ENCODE measurements at regions not wholly inside any gene's neighbourhood (a gene's known extent, or its start where the extent isn't known, plus 50 kb on each side); places are given as distances from the start of the nearest gene placed in this dataset.
A peak's percentile ranks its signal among the peaks of the same experiment; 100 is the strongest.

DNA sequence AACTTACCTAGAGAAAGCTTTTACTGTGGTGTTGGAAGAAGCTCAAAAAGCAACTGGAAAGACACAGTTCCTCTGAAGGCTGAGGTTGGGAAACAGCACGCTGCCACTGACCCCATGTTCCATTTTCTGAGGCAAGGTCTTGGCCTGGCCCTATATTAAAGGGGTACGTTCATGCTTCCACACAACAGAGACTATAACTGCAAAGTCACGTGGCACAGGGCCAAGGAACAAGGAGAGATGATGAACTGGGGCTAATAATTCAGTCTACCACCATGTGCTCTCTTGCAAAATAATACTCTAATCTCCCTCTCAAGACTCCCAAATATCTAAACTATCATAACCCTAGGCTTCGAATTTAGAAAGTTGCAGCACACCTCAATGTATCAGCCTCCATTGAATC lies 381.6 kb downstream of the DSEL start:
- H4K8ac ChIP-seq (ENCODE audit: extremely low read depth, insufficient read depth, low read length), result no peak overlapping the region; the same call in 1 of the 2 replicates
- FAIRE-seq (no peak), DNase-seq (ENCODE audit: low read depth in 1 of 2, low spot score in 2 of 2) (no peak)
- H2AK5ac ChIP-seq (ENCODE audit: low read depth, low read length), result no peak overlapping the region
- H3K27ac ChIP-seq (ENCODE audit: low read depth, low read length), result no peak overlapping the region
- no peak overlapping the region for H2BK20ac ChIP-seq (ENCODE audit: low read length)
- 0 out of 2 replicates have a peak overlapping the region, but pooled peaks have one; percentile 0 for H2BK5ac ChIP-seq (ENCODE audit: low read depth, low read length)
- H4K91ac ChIP-seq (replicated peaks; ENCODE audit: insufficient read length, low read length), result no peak overlapping the region
- no peak overlapping the region for H2BK120ac ChIP-seq (replicated peaks; ENCODE audit: low read depth, low read length)
- no peak overlapping the region for H3K56ac ChIP-seq (replicated peaks; ENCODE audit: insufficient read length, low read depth, low read length)
- H3K79me2 ChIP-seq (ENCODE audit: control insufficient read depth in 1 of 2, insufficient read depth in 2 of 2, low read length in 2 of 2), result no peaks in the 10 kb centered on the region
- no peak overlapping the region for H3K14ac ChIP-seq (ENCODE audit: insufficient read length)
- H3K4me2 ChIP-seq (ENCODE audit: insufficient read depth in 1 of 2, low read depth in 2 of 2, low read length in 2 of 2), result no peak overlapping the region
- no peak overlapping the region for H2AFZ ChIP-seq (ENCODE audit: low read length)
- H3K4me1 ChIP-seq (replicated peaks in 1 of 4; ENCODE audit: control insufficient read depth in 3 of 4, insufficient read depth in 4 of 4, low read length in 3 of 4), result no peaks in the 10 kb centered on the region
- H2BK15ac ChIP-seq (ENCODE audit: low read length), result no peak overlapping the region
- no peak overlapping the region for H3K4me3 ChIP-seq (ENCODE audit: extremely low read depth in 1 of 4, insufficient read depth in 2 of 4, low read depth in 3 of 4, low read length in 4 of 4)
- 93% methylated on average over 4 of the region's 4 CpGs; no CpG with 5 or more reads in 1 of the 2 experiments for WGBS, 2 experiments (ENCODE audit: extremely low coverage in 1 of 2, insufficient coverage in 1 of 2, insufficient read length in 1 of 2, insufficient replicate concordance in 2 of 2, low coverage in 1 of 2, low lambda C conversion rate in 2 of 2, missing lambda C conversion rate in 1 of 2)
- H3K23ac ChIP-seq (ENCODE audit: insufficient read length), result no peak overlapping the region
- H3K23me2 ChIP-seq (ENCODE audit: low read depth, low read length), result no peaks in the 10 kb centered on the region
- ChIA-PET POLR2A (ENCODE audit: partially characterized antibody) (no interaction called here), CTCF (ENCODE audit: partially characterized antibody) (interaction anchor here (1.2 to 2.1 kb wide), 2 partner anchors 30 to 112 kb away, joined by 3 to 7 read pairs; no protein-coding TSS in a partner anchor)
- no peaks in the 10 kb centered on the region for H3K9me3 ChIP-seq (ENCODE audit: insufficient read depth in 2 of 2, low read depth in 1 of 2, low read length in 1 of 2)
- H3K36me3 ChIP-seq (ENCODE audit: control insufficient read depth in 2 of 4, insufficient read depth in 4 of 4, low read length in 3 of 4), result no peaks in the 10 kb centered on the region
- no peak overlapping the region for H3K18ac ChIP-seq (ENCODE audit: extremely low read depth, low read length)
- peaks cover 0 to 1% (median 0%) of the 10 kb centered on the region in 4 experiments; a peak in 1 of 7 replicates for H3K27me3 ChIP-seq (replicated peaks in 1 of 4; ENCODE audit: control insufficient read depth in 3 of 4, extremely low read depth in 1 of 4, insufficient read depth in 3 of 4, low read length in 3 of 4)
- H2BK12ac ChIP-seq (ENCODE audit: low read depth, low read length), result no peak overlapping the region
- no peak overlapping the region for H3K4ac ChIP-seq (replicated peaks; ENCODE audit: insufficient read length, low read depth, low read length)
- H4K5ac ChIP-seq (ENCODE audit: insufficient read length, low read depth, low read length), result no peak overlapping the region
- no peak overlapping the region for H3K9ac ChIP-seq (replicated peaks in 1 of 4; ENCODE audit: extremely low read depth in 1 of 4, low read depth in 3 of 4, low read length in 3 of 4)
- no peaks in the 10 kb centered on the region for H3K79me1 ChIP-seq (ENCODE audit: low read depth, low read length)
- no peaks in the 10 kb centered on the region for H4K20me1 ChIP-seq (replicated peaks in 1 of 2; ENCODE audit: control insufficient read depth in 1 of 2, insufficient read depth in 2 of 2, low read length in 2 of 2)
- TF ChIP-seq RFX5 (IDR thresholded peaks at IDR 0.05; ENCODE audit: borderline replicate concordance, low read depth, low read length), result no peak
- no peak for TF ChIP-seq CREB1 (IDR thresholded peaks at IDR 0.05)
- TF ChIP-seq SP2 (IDR thresholded peaks at IDR 0.05; ENCODE audit: low read length), result no peak
- no peak for TF ChIP-seq SIX5 (IDR thresholded peaks at IDR 0.05; ENCODE audit: low read depth, low read length)
- TF ChIP-seq BACH1 (IDR thresholded peaks at IDR 0.05; ENCODE audit: low read length), result no peak
- no peak for TF ChIP-seq CBX8 (IDR thresholded peaks at IDR 0.05; ENCODE audit: borderline replicate concordance, low read depth, low read length)
- no peak for TF ChIP-seq CHD1 (IDR thresholded peaks at IDR 0.05; ENCODE audit: low read depth, low read length)
- TF ChIP-seq, protein P1, sequence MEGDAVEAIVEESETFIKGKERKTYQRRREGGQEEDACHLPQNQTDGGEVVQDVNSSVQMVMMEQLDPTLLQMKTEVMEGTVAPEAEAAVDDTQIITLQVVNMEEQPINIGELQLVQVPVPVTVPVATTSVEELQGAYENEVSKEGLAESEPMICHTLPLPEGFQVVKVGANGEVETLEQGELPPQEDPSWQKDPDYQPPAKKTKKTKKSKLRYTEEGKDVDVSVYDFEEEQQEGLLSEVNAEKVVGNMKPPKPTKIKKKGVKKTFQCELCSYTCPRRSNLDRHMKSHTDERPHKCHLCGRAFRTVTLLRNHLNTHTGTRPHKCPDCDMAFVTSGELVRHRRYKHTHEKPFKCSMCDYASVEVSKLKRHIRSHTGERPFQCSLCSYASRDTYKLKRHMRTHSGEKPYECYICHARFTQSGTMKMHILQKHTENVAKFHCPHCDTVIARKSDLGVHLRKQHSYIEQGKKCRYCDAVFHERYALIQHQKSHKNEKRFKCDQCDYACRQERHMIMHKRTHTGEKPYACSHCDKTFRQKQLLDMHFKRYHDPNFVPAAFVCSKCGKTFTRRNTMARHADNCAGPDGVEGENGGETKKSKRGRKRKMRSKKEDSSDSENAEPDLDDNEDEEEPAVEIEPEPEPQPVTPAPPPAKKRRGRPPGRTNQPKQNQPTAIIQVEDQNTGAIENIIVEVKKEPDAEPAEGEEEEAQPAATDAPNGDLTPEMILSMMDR (IDR thresholded peaks at IDR 0.05; ENCODE audit: control extremely low read depth in 1 of 3, insufficient read depth in 1 of 3, low read depth in 1 of 3, low read length in 3 of 3), result no peak
- TF ChIP-seq YY1 (IDR thresholded peaks at IDR 0.05; ENCODE audit: low read depth, low read length), result no peak
- no peak for TF ChIP-seq RXRA (IDR thresholded peaks at IDR 0.05; ENCODE audit: insufficient read depth, low read depth, low read length)
- TF ChIP-seq MAFK (IDR thresholded peaks at IDR 0.05; ENCODE audit: low read depth, low read length), result no peak
- TF ChIP-seq RNF2 (IDR thresholded peaks at IDR 0.05; ENCODE audit: borderline replicate concordance, low read depth, low read length, missing control alignments, poor library complexity, severe bottlenecking), result no peak
- no peak for TF ChIP-seq POLR2AphosphoS5 (IDR thresholded peaks at IDR 0.05; ENCODE audit: low read depth, low read length)

All from H1 (cell line).